ENCODE measurements at regions not wholly inside any gene's neighbourhood (a gene's known extent, or its start where the extent isn't known, plus 50 kb on each side); places are given as distances from the start of the nearest gene placed in this dataset.
"Not testable (repeated sequence)": the region's sequence is repeated elsewhere in the genome, so short reads cannot be mapped to it uniquely, and the experiment has no call there.

- Mint-ChIP-seq H3K36me3 (ENCODE audit: unreplicated experiment) (peaks cover 10% of the 10 kb centered on the region), H3K9me3 (ENCODE audit: unreplicated experiment) (peaks cover 2% of the 10 kb centered on the region), H3K4me1 (ENCODE audit: low read depth, unreplicated experiment) (no peaks in the 10 kb centered on the region), H3K27me3 (ENCODE audit: unreplicated experiment) (no peaks in the 10 kb centered on the region), H3K4me3 (ENCODE audit: unreplicated experiment) (no peak overlapping the region), H3K27ac (ENCODE audit: unreplicated experiment) (no peak overlapping the region)
- TF ChIP-seq, protein P1, sequence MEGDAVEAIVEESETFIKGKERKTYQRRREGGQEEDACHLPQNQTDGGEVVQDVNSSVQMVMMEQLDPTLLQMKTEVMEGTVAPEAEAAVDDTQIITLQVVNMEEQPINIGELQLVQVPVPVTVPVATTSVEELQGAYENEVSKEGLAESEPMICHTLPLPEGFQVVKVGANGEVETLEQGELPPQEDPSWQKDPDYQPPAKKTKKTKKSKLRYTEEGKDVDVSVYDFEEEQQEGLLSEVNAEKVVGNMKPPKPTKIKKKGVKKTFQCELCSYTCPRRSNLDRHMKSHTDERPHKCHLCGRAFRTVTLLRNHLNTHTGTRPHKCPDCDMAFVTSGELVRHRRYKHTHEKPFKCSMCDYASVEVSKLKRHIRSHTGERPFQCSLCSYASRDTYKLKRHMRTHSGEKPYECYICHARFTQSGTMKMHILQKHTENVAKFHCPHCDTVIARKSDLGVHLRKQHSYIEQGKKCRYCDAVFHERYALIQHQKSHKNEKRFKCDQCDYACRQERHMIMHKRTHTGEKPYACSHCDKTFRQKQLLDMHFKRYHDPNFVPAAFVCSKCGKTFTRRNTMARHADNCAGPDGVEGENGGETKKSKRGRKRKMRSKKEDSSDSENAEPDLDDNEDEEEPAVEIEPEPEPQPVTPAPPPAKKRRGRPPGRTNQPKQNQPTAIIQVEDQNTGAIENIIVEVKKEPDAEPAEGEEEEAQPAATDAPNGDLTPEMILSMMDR (IDR thresholded peaks at IDR 0.05; ENCODE audit: partially characterized antibody, unreplicated experiment) = no peak
- no peak for DNase-seq
Observed at GRCh38 chr1:173318788-173319187, 111.7 kb upstream of the TNFSF4 start.

- H3K36me3 Mint-ChIP-seq (ENCODE audit: unreplicated experiment); H3K9me3 Mint-ChIP-seq (ENCODE audit: unreplicated experiment); H3K27ac Mint-ChIP-seq (ENCODE audit: unreplicated experiment); H3K27me3 Mint-ChIP-seq (ENCODE audit: unreplicated experiment); H3K4me1 Mint-ChIP-seq (ENCODE audit: low read depth, unreplicated experiment); H3K4me3 Mint-ChIP-seq (ENCODE audit: unreplicated experiment); DNase-seq: not testable (repeated sequence)
Observed at GRCh38 chr1:173324352-173324751, 117.2 kb upstream of the TNFSF4 start.

DNA sequence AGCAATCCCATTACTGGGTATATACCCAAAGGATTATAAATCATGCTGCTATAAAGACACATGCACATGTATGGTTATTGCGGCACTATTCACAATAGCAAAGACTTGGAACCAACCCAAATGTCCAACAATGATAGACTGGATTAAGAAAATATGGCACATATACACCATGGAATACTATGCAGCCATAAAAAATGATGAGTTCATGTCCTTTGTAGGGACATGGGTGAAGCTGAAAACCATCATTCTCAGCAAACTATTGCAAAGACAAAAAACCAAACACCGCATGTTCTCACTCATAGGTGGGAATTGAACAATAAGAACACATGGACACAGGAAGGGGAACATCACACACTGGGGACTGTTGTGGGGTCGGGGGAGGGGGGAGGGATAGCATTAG is 120.9 kb upstream of the TNFSF4 start:
- DNase-seq; H3K27ac Mint-ChIP-seq (ENCODE audit: unreplicated experiment); H3K4me3 Mint-ChIP-seq (ENCODE audit: unreplicated experiment); H3K4me1 Mint-ChIP-seq (ENCODE audit: low read depth, unreplicated experiment); H3K9me3 Mint-ChIP-seq (ENCODE audit: unreplicated experiment); H3K36me3 Mint-ChIP-seq (ENCODE audit: unreplicated experiment); H3K27me3 Mint-ChIP-seq (ENCODE audit: unreplicated experiment): not testable (repeated sequence)

- Mint-ChIP-seq H3K4me3 (ENCODE audit: unreplicated experiment) (no peak overlapping the region), H3K27me3 (ENCODE audit: unreplicated experiment) (no peaks in the 10 kb centered on the region), H3K9me3 (ENCODE audit: unreplicated experiment) (no peaks in the 10 kb centered on the region), H3K4me1 (ENCODE audit: low read depth, unreplicated experiment) (no peaks in the 10 kb centered on the region), H3K36me3 (ENCODE audit: unreplicated experiment) (no peaks in the 10 kb centered on the region), H3K27ac (ENCODE audit: unreplicated experiment) (no peak overlapping the region)
- TF ChIP-seq, protein P1 (IDR thresholded peaks at IDR 0.05; ENCODE audit: partially characterized antibody, unreplicated experiment) = no peak
- DNase-seq = no peak
Observed at GRCh38 chr1:173328961-173329360, 121.8 kb upstream of the TNFSF4 start.

GRCh38 chr1:173329726-173330125 is 122.6 kb upstream of the TNFSF4 start:
- DNase-seq = no peak
- Mint-ChIP-seq H3K4me1 (ENCODE audit: low read depth, unreplicated experiment) (no peaks in the 10 kb centered on the region), H3K4me3 (ENCODE audit: unreplicated experiment) (no peak overlapping the region), H3K27ac (ENCODE audit: unreplicated experiment) (no peak overlapping the region), H3K27me3 (ENCODE audit: unreplicated experiment) (no peaks in the 10 kb centered on the region), H3K36me3 (ENCODE audit: unreplicated experiment) (no peaks in the 10 kb centered on the region), H3K9me3 (ENCODE audit: unreplicated experiment) (no peaks in the 10 kb centered on the region)
- TF ChIP-seq, protein P1 (IDR thresholded peaks at IDR 0.05; ENCODE audit: partially characterized antibody, unreplicated experiment) = no peak

GRCh38 chr1:173330149-173330951 is 123.2 kb upstream of the TNFSF4 start:
- H3K27me3 Mint-ChIP-seq (ENCODE audit: unreplicated experiment) = no peaks in the 10 kb centered on the region
- TF ChIP-seq, protein P1 (IDR thresholded peaks at IDR 0.05; ENCODE audit: partially characterized antibody, unreplicated experiment) = no peak
- no peaks in the 10 kb centered on the region for H3K9me3 Mint-ChIP-seq (ENCODE audit: unreplicated experiment)
- no peaks in the 10 kb centered on the region for H3K4me1 Mint-ChIP-seq (ENCODE audit: low read depth, unreplicated experiment)
- no peak overlapping the region for H3K4me3 Mint-ChIP-seq (ENCODE audit: unreplicated experiment)
- H3K36me3 Mint-ChIP-seq (ENCODE audit: unreplicated experiment) = no peaks in the 10 kb centered on the region
- H3K27ac Mint-ChIP-seq (ENCODE audit: unreplicated experiment) = no peak overlapping the region
- no peak for DNase-seq

- H3K27me3 Mint-ChIP-seq (ENCODE audit: unreplicated experiment); H3K4me3 Mint-ChIP-seq (ENCODE audit: unreplicated experiment); H3K4me1 Mint-ChIP-seq (ENCODE audit: low read depth, unreplicated experiment); DNase-seq; H3K27ac Mint-ChIP-seq (ENCODE audit: unreplicated experiment); H3K36me3 Mint-ChIP-seq (ENCODE audit: unreplicated experiment); H3K9me3 Mint-ChIP-seq (ENCODE audit: unreplicated experiment): not testable (repeated sequence)
Observed at GRCh38 chr1:173330952-173331548, 123.9 kb upstream of the TNFSF4 start.
